NCI-H460 (cell line): ENCODE measurements at regions not wholly inside any gene's neighbourhood (a gene's known extent, or its start where the extent isn't known, plus 50 kb on each side); places are given as distances from the start of the nearest gene placed in this dataset.
"Not testable (repeated sequence)": the region's sequence is repeated elsewhere in the genome, so short reads cannot be mapped to it uniquely, and the experiment has no call there.

Experiments used
- DNase-seq: peaks from one replicate; pipeline ENCODE4 v3.0.0-alpha.2; 2016; ENCODE audit warnings: low read depth; ENCODE audit errors: extremely low read depth

- DNase-seq = no peak
Measured at GRCh38 chr5:68070591-68071281, 144.8 kb upstream of the PIK3R1 start.

- no peak for DNase-seq
Measured at GRCh38 chr5:68067976-68068603, 147.5 kb upstream of the PIK3R1 start.

DNA sequence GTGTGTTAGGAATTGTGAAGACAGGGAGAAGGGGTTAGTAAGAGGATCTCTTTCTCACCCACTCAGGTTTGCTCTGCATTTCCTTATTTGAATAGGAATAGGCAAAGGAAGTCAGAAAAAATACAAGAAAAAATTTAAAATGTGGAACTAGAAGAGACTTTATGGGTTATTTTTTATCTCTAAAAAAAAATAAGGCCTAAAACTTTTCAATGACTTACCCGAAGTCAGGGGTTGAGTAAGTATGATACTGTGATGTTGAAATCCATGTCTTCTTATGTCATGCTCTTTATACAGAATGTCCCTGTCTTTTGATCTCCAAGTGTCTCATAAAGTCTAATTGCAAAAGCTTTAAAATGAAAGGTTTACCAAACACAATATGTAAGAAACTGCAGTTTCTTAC lies 148.3 kb upstream of the PIK3R1 start:
- DNase-seq = no peak

- no peak for DNase-seq
Measured at GRCh38 chr5:68066277-68066955, 149.1 kb upstream of the PIK3R1 start.

GRCh38 chr5:68065321-68065720 lies 150.2 kb upstream of the PIK3R1 start:
- DNase-seq = not testable (repeated sequence)

- DNase-seq = no peak
Measured at GRCh38 chr5:68060382-68060781, 155.2 kb upstream of the PIK3R1 start.

DNA sequence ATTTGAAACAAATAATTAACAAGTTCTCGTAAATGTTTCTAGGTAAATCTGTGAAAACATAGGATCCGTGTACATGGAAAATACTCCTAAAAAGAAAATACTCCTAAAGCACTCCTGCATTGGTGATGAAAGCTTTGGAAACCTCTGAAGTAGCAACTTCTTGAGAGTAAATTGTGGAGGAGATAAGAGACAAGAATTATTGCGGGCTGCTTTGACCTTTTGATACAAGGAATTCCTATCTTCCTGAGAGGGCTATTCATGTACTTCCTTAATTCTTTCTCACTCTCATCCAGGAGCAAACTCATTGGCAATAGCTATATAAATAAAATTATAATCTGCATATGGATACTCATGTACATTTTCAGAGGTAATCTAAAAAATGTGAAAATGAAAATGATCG lies 158.4 kb upstream of the PIK3R1 start:
- no peak for DNase-seq

- DNase-seq = no peak
Measured at GRCh38 chr5:68055686-68056085, 159.9 kb upstream of the PIK3R1 start.

DNA sequence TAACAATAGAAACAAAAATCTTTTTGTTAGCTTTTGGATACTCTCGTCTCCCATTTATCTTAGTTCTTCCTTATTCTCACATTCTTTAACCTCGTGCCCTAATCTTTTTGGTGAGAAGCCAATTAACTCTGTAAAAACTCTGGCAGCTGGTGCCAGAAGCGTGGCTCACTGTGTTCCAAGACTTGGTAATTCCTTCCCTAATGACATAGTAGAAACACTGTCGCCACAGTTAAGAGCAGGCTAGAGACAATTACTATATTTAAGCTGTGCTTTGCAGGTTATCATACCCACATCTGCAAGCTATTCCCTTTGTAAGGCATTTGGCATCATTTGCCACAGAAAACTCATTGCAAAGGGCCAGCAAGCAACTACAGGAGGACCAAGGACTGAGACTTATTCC lies 160.9 kb upstream of the PIK3R1 start:
- DNase-seq = no peak

GRCh38 chr5:68053202-68053601 lies 162.4 kb upstream of the PIK3R1 start:
- no peak for DNase-seq

DNA sequence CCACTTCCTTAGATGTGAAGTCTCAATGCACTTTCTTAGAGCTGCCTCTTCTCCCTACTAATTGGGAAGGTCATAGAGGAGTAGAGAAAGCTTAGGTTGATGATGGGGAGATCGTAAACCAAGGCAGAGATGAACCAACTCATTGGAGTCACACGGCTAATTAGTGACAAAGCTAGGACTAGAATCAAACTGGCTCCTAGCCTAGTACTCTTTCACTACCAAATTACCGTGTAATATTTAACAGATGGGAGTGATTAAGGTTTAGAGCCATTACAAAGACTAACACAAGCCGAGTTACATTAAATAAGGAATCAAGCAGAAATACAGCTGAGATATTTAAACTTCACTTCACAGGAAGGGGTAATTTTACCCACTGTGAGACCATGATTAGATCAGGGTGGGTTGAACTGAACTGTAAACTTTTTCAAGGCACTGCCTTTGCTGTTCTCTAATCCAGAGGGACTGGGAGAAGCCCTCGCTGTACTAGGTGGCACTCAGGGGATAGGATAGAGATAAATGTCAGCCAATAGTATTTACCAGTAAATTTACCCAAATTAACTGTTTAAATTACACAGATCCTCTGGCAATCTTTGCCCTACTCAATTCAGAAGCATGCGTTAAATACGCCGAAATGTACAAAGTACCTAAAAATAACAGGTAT lies 166.4 kb upstream of the PIK3R1 start:
- DNase-seq = no peak

DNA sequence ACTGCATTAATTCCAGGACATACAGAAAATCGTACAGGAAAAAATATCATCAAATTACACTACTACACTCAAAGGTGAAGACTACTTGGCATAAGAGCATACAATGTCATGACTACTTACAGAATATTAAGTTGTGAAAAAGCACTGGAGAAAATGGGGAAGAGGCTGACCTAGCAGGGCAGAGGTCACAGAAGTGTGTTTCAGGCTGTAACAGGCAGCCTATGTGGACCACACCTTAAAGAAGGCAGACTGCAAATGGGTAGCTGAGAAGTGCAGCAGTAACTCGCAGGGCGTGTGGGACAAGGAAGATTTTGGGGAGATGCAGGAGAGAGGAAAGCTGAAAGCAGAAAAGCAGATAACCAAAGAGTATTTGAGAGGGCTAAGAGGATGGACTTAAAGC lies 167.0 kb upstream of the PIK3R1 start:
- no peak for DNase-seq

DNA sequence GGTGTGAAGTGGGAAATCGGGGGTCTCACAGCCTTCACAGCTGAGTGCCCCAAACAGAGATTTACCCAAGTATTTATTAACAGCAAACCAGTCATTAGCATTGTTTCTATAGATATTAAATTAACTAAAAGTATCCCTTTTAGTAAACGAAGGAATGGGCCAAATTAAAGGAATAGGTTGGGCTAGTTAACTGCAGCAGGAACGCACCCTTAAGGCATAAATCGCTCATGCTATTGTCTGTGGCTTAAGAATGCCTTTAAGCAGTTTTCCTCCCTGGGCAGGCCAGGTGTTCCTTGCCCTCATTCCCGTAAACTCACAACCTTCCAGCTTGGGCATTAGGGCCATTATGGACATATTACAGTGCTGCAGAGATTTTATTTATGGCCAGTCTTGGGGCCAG lies 167.5 kb upstream of the PIK3R1 start:
- not testable (repeated sequence) for DNase-seq

DNA sequence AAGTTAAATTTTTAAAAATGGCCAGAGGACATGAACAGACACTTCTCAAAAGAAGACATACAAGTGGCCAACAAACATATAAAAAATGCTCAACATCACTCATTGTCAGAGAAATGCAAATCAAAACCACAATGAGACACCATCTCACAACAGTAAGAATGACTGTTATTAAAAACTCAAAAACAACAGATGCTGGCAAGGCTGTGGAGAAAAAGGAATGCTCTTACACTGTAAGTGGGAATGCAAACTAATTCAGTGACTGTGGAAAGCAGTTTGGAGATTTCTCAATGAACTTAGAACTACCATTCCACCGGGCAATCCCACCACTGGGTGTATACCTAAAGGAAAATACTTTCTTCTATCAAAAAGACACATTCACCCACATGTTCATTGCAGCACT lies 168.5 kb upstream of the PIK3R1 start:
- no peak for DNase-seq

DNA sequence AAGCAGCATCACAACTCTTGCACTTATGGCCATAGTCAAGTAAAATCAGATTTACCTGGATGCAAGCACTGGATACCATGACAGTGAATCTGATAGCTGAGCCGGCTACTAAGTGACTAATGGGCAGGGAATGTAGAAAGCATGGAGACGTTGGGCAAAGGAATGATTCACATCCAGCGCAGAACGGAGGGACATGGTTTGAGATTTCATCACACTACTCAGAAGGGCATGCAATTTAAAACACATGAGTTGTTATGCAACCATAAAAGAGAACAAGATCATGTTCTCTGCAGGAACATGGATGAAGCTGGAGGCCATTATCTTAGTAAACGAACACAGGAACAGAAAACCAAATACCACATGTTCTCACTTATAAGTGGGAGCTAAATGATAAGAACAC lies 169.1 kb upstream of the PIK3R1 start:
- DNase-seq = peak; percentile 78

DNA sequence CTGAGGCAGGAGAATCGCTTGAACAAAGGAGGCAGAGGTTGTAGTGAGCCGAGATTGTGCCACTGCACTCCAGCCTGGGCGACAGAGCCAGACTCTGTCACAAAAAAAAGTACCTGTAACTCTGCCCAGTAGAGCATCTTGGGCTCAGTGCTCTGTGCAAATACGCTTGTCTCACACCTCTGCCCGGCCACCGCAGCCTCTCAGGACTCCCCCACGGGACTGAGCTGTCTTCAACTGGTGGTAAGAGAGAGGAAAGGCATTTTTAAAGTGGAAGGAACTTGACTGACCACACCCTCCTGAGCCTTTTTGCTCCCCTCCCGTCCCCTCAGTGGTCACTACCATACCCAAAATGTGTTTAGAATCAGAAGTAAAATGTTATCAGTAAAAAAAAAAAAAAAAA lies 174.3 kb upstream of the PIK3R1 start:
- DNase-seq = no peak

GRCh38 chr5:68037546-68037945 lies 178.0 kb upstream of the PIK3R1 start:
- DNase-seq = no peak

- DNase-seq = no peak
Measured at GRCh38 chr5:68033961-68034571, 181.5 kb upstream of the PIK3R1 start.

DNA sequence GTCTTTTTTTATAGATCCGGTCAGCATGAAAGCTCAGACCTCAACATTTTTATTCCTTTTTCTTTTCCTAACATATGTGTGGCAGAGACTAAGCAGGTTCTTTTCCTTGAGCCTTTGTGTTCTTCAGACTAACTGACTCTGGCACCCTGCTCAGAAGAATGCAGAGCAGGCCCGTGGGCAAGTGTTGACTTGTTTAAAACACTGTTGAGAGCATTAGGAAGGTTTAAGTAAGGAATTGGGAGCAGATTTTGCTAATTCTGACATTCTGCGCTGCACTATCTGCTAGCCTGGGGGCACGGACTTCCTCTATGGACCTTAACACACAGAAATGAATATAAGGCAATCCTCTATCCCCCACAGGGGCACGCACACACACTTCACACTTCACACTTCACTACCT lies 182.5 kb upstream of the PIK3R1 start:
- no peak for DNase-seq

DNA sequence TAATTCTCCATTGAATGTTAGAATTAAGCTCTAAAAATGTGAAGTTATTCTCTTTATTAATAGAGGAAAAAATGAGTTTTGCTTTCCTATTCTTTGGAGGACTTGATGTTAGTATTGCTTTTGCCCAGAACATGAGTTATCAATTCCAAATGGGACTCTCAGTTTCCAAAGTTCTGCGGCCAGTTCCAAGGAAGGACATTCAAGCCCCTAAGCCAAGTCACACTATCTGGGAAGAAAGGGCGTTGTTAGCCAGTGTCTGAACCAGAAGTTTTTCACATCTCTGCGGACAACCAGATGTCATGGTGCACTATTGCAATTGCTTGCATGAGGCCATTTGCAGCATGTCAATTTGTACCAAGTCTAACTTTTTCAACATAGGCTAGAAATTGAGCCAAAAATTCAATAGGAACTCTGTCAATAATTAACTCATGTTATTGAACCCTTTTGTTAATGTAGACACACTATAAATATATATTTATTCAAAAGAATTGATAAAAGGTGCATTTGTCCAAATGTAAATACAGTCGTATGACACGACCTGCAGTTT lies 183.3 kb upstream of the PIK3R1 start:
- no peak for DNase-seq
